Ascending aorta (tissue), 2 donors: ENCODE measurements at regions not wholly inside any gene's neighbourhood (a gene's known extent, or its start where the extent isn't known, plus 50 kb on each side); places are given as distances from the start of the nearest gene placed in this dataset.

Source experiments
- DNase-seq, 2 donors: peaks; one replicate each; pipeline ENCODE4 v3.0.0-alpha.2; 2019; ENCODE audit warnings: low spot score in 2 of 2
- H3K27ac ChIP-seq, 2 donors: fragments of 200-600 bp; sonication (generic); one replicate each; pipeline ENCODE4 v1.5.1; 2016 to 2017; ENCODE audit warnings: mild to moderate bottlenecking in 1 of 2
- H3K27me3 ChIP-seq: fragments of 200-600 bp; sonication (generic); one replicate; pipeline ENCODE4 v1.5.1; 2017
- H3K36me3 ChIP-seq, 2 donors: fragments of 200-600 bp; sonication (generic); one replicate each; pipeline ENCODE4 v1.5.1; 2016
- H3K4me1 ChIP-seq, 2 donors: fragments of 200-600 bp; sonication (generic); one replicate each; pipeline ENCODE4 v1.5.1; 2016 to 2017; ENCODE audit warnings: mild to moderate bottlenecking in 1 of 2
- H3K4me3 ChIP-seq, 2 donors: fragments of 200-600 bp; sonication (generic); one replicate each; pipeline ENCODE4 v1.5.1; 2016 to 2017; ENCODE audit warnings: mild to moderate bottlenecking in 1 of 2
- H3K9me3 ChIP-seq, 2 donors: fragments of 200-600 bp; sonication (generic); one replicate each; pipeline ENCODE4 v1.5.1; 2016
- CTCF ChIP-seq, 3 experiments: fragments of 200-600 bp in 2 of 3; fragments of 450-650 bp in 1 of 3; sonication (generic) in 2 of 3; IDR thresholded peaks; one replicate each; pipeline ENCODE4 v1.5.1; 2016 to 2019; ENCODE audit warnings: antibody characterized with exemption in 3 of 3, mild to moderate bottlenecking in 1 of 3, moderate library complexity in 1 of 3
- intact Hi-C: fragments of 100-400 bp; cut with DNase I; formaldehyde crosslinking; loops from one replicate; pipeline ENCODE4 v1.15.1; 2023

GRCh38 chr1:228837817-228838716, 102.8 kb downstream of the RHOU start:
- H3K36me3 ChIP-seq = no peaks in the 10 kb centered on the region
- DNase-seq = peak in 1 of 2 donors; percentile 77
- peak overlapping the region; percentile 41 to 46 for H3K27ac ChIP-seq

GRCh38 chr1:228838717-228839500, 103.6 kb downstream of the RHOU start:
- DNase-seq = no peak
- Histone ChIP-seq H3K36me3 (no peaks in the 10 kb centered on the region), H3K4me1 (peaks cover 15 to 27% of the 10 kb centered on the region in 2 donors), H3K9me3 (no peaks in the 10 kb centered on the region), H3K27me3 (no peaks in the 10 kb centered on the region), H3K4me3 (no peak overlapping the region), H3K27ac (peak overlapping the region in 1 of 2 donors; percentile 46)
- no peak for TF ChIP-seq CTCF (IDR thresholded peaks at IDR 0.05)
- intact Hi-C loops = no loop called here

More at GRCh38 chr1:228837817-228838716, 102.8 kb downstream of the RHOU start:
- no peaks in the 10 kb centered on the region for H3K27me3 ChIP-seq
- H3K4me3 ChIP-seq = no peak overlapping the region
- peaks cover 15 to 31% of the 10 kb centered on the region in 2 donors for H3K4me1 ChIP-seq
- no peak for TF ChIP-seq CTCF (IDR thresholded peaks at IDR 0.05)
- intact Hi-C loops = no loop called here
- H3K9me3 ChIP-seq = no peaks in the 10 kb centered on the region

- peaks cover 13 to 24% of the 10 kb centered on the region in 2 donors for H3K4me1 ChIP-seq
- H3K27ac ChIP-seq = no peak overlapping the region
- H3K9me3 ChIP-seq = no peaks in the 10 kb centered on the region
- no peak for TF ChIP-seq CTCF (IDR thresholded peaks at IDR 0.05)
- H3K27me3 ChIP-seq = no peaks in the 10 kb centered on the region
- H3K36me3 ChIP-seq = no peaks in the 10 kb centered on the region
- H3K4me3 ChIP-seq = no peak overlapping the region
- DNase-seq = no peak
- intact Hi-C loops = loop anchor here (5.0 kb wide), 1 partner anchor 63 kb away; no protein-coding TSS in a partner anchor
These were observed 104.4 kb downstream of the RHOU start for GRCh38 chr1:228839656-228840055.

- intact Hi-C loops = loop anchor here (5.0 kb wide), 1 partner anchor 61 kb away; no protein-coding TSS in a partner anchor
- Histone ChIP-seq H3K4me1 (peaks cover 10 to 20% of the 10 kb centered on the region in 2 donors), H3K36me3 (no peaks in the 10 kb centered on the region), H3K27ac (peak overlapping the region; percentile 50 to 75), H3K9me3 (no peaks in the 10 kb centered on the region), H3K4me3 (no peak overlapping the region), H3K27me3 (no peaks in the 10 kb centered on the region)
- no peak for TF ChIP-seq CTCF (IDR thresholded peaks at IDR 0.05)
- no peak for DNase-seq
These were observed 106.4 kb downstream of the RHOU start for GRCh38 chr1:228841632-228842031.

GRCh38 chr1:228842094-228842775, 107.0 kb downstream of the RHOU start:
- no peak overlapping the region for H3K4me3 ChIP-seq
- intact Hi-C loops = loop anchor here (5.0 kb wide), 1 partner anchor 60 kb away; no protein-coding TSS in a partner anchor
- DNase-seq = peak; percentile 62 to 85
- no peaks in the 10 kb centered on the region for H3K27me3 ChIP-seq
- no peak for TF ChIP-seq CTCF (IDR thresholded peaks at IDR 0.05)
- peaks cover 10 to 20% of the 10 kb centered on the region in 2 donors for H3K4me1 ChIP-seq
- H3K27ac ChIP-seq = peak overlapping the region; percentile 50 to 75
- no peaks in the 10 kb centered on the region for H3K36me3 ChIP-seq
- H3K9me3 ChIP-seq = no peaks in the 10 kb centered on the region
